ENCODE measurements at regions not wholly inside any gene's neighbourhood (a gene's known extent, or its start where the extent isn't known, plus 50 kb on each side); places are given as distances from the start of the nearest gene placed in this dataset.
"Not testable (repeated sequence)": the region's sequence is repeated elsewhere in the genome, so short reads cannot be mapped to it uniquely, and the experiment has no call there.

GRCh38 chr20:26209171-26209941 lies 512.7 kb upstream of the ZNF337 start:
- no peak overlapping the region for H3K4ac ChIP-seq (ENCODE audit: low read depth in 1 of 2, low read length in 2 of 2)
- DNase-seq, result no peak
- peak overlapping the region; percentile 38 for H3K4me2 ChIP-seq (ENCODE audit: low read length, poor library complexity, severe bottlenecking)
- H4K91ac ChIP-seq (ENCODE audit: low read length), result no peak overlapping the region
- H3K36me3 ChIP-seq (ENCODE audit: control insufficient read depth in 1 of 2, insufficient read depth in 2 of 2, low read depth in 1 of 2, low read length in 2 of 2), result peaks cover 0 to 2% of the 10 kb centered on the region in 2 experiments
- H3K27me3 ChIP-seq (ENCODE audit: control insufficient read depth in 1 of 2, insufficient read depth in 1 of 2, low read length in 2 of 2), result peaks cover 14 to 29% of the 10 kb centered on the region in 2 experiments
- no peak overlapping the region for H2BK120ac ChIP-seq (ENCODE audit: low read depth, low read length)
- H2BK5ac ChIP-seq (ENCODE audit: low read depth, low read length, poor library complexity, severe bottlenecking), result no peak overlapping the region
- no peak overlapping the region for H4K8ac ChIP-seq (ENCODE audit: low read length)
- no peak overlapping the region for H3K9ac ChIP-seq (ENCODE audit: low read length)
- H3K14ac ChIP-seq (ENCODE audit: low read length in 2 of 2), result no peak overlapping the region
- H2AFZ ChIP-seq (ENCODE audit: low read depth, low read length), result no peak overlapping the region
- H2BK15ac ChIP-seq (ENCODE audit: low read depth, poor library complexity, severe bottlenecking), result no peak overlapping the region
- H3K9me3 ChIP-seq (ENCODE audit: control insufficient read depth, low read length), result no peaks in the 10 kb centered on the region
- peaks cover 18% of the 10 kb centered on the region for H3K4me1 ChIP-seq (ENCODE audit: control insufficient read depth, insufficient read depth, low read depth, low read length)
- WGBS, result 13% methylated on average over 78 of the region's 88 CpGs
- H3K27ac ChIP-seq (ENCODE audit: low read length, poor library complexity, severe bottlenecking), result no peak overlapping the region
- H2BK12ac ChIP-seq (ENCODE audit: low read length in 2 of 2), result no peak overlapping the region
- H3K79me1 ChIP-seq (replicated peaks; ENCODE audit: low read length, poor library complexity, severe bottlenecking), result no peaks in the 10 kb centered on the region
- H2AK5ac ChIP-seq (ENCODE audit: low read length, severe bottlenecking), result no peak overlapping the region
- no peak overlapping the region for H3K18ac ChIP-seq (ENCODE audit: low read depth in 1 of 2, low read length in 2 of 2)
- H3K23ac ChIP-seq (ENCODE audit: low read length in 2 of 2), result no peak overlapping the region
- peak overlapping the region in 1 of 2 experiments; percentile 20 for H3K4me3 ChIP-seq (ENCODE audit: insufficient read depth in 1 of 2, low read depth in 1 of 2, low read length in 2 of 2)

GRCh38 chr20:26208296-26209091 lies 511.8 kb upstream of the ZNF337 start:
- no peaks in the 10 kb centered on the region for H3K9me3 ChIP-seq (ENCODE audit: control insufficient read depth, low read length)
- peak overlapping the region; percentile 18 to 53 for H3K4me3 ChIP-seq (ENCODE audit: insufficient read depth in 1 of 2, low read depth in 1 of 2, low read length in 2 of 2)
- no peak overlapping the region for H4K91ac ChIP-seq (ENCODE audit: low read length)
- no peak overlapping the region for H2AK5ac ChIP-seq (ENCODE audit: low read length, severe bottlenecking)
- 4% methylated on average over 72 of the region's 91 CpGs for WGBS
- H3K4ac ChIP-seq (ENCODE audit: low read depth in 1 of 2, low read length in 2 of 2), result no peak overlapping the region
- peak overlapping the region; percentile 82 for H3K4me2 ChIP-seq (ENCODE audit: low read length, poor library complexity, severe bottlenecking)
- peaks cover 14 to 29% of the 10 kb centered on the region in 2 experiments for H3K27me3 ChIP-seq (ENCODE audit: control insufficient read depth in 1 of 2, insufficient read depth in 1 of 2, low read length in 2 of 2)
- H3K14ac ChIP-seq (ENCODE audit: low read length in 2 of 2), result no peak overlapping the region
- DNase-seq, result peak; percentile 5
- peaks cover 18% of the 10 kb centered on the region for H3K4me1 ChIP-seq (ENCODE audit: control insufficient read depth, insufficient read depth, low read depth, low read length)
- H3K79me1 ChIP-seq (replicated peaks; ENCODE audit: low read length, poor library complexity, severe bottlenecking), result no peaks in the 10 kb centered on the region
- no peak overlapping the region for H2BK120ac ChIP-seq (ENCODE audit: low read depth, low read length)
- H3K9ac ChIP-seq (ENCODE audit: low read length), result no peak overlapping the region
- peak overlapping the region; percentile 89 for H2AFZ ChIP-seq (ENCODE audit: low read depth, low read length)
- H3K18ac ChIP-seq (ENCODE audit: low read depth in 1 of 2, low read length in 2 of 2), result no peak overlapping the region
- peaks cover 0 to 2% of the 10 kb centered on the region in 2 experiments for H3K36me3 ChIP-seq (ENCODE audit: control insufficient read depth in 1 of 2, insufficient read depth in 2 of 2, low read depth in 1 of 2, low read length in 2 of 2)
- peak overlapping the region in 1 of 2 experiments; percentile 23 for H3K23ac ChIP-seq (ENCODE audit: low read length in 2 of 2)
- no peak overlapping the region for H2BK12ac ChIP-seq (ENCODE audit: low read length in 2 of 2)
- H2BK15ac ChIP-seq (ENCODE audit: low read depth, poor library complexity, severe bottlenecking), result no peak overlapping the region
- no peak overlapping the region for H2BK5ac ChIP-seq (ENCODE audit: low read depth, low read length, poor library complexity, severe bottlenecking)
- no peak overlapping the region for H3K27ac ChIP-seq (ENCODE audit: low read length, poor library complexity, severe bottlenecking)
- H4K8ac ChIP-seq (ENCODE audit: low read length), result no peak overlapping the region

- H3K27ac ChIP-seq (ENCODE audit: low read length, poor library complexity, severe bottlenecking); H3K9me3 ChIP-seq (ENCODE audit: control insufficient read depth, low read length); H2BK12ac ChIP-seq (ENCODE audit: low read length in 2 of 2); H3K4ac ChIP-seq (ENCODE audit: low read depth in 1 of 2, low read length in 2 of 2); H3K23ac ChIP-seq (ENCODE audit: low read length in 2 of 2); H4K8ac ChIP-seq (ENCODE audit: low read length); H2AFZ ChIP-seq (ENCODE audit: low read depth, low read length); H4K91ac ChIP-seq (ENCODE audit: low read length); H2AK5ac ChIP-seq (ENCODE audit: low read length, severe bottlenecking); H3K4me3 ChIP-seq (ENCODE audit: insufficient read depth in 1 of 2, low read depth in 1 of 2, low read length in 2 of 2); H3K18ac ChIP-seq (ENCODE audit: low read depth in 1 of 2, low read length in 2 of 2); H2BK5ac ChIP-seq (ENCODE audit: low read depth, low read length, poor library complexity, severe bottlenecking); H3K14ac ChIP-seq (ENCODE audit: low read length in 2 of 2); H3K79me1 ChIP-seq (replicated peaks; ENCODE audit: low read length, poor library complexity, severe bottlenecking); H3K36me3 ChIP-seq (ENCODE audit: control insufficient read depth in 1 of 2, insufficient read depth in 2 of 2, low read depth in 1 of 2, low read length in 2 of 2); H2BK120ac ChIP-seq (ENCODE audit: low read depth, low read length); H3K9ac ChIP-seq (ENCODE audit: low read length); DNase-seq; H2BK15ac ChIP-seq (ENCODE audit: low read depth, poor library complexity, severe bottlenecking): not testable (repeated sequence)
- Histone ChIP-seq H3K4me1 (ENCODE audit: control insufficient read depth, insufficient read depth, low read depth, low read length) (peaks cover 18% of the 10 kb centered on the region), H3K27me3 (ENCODE audit: control insufficient read depth in 1 of 2, insufficient read depth in 1 of 2, low read length in 2 of 2) (peaks cover 14 to 29% of the 10 kb centered on the region in 2 experiments), H3K4me2 (ENCODE audit: low read length, poor library complexity, severe bottlenecking) (peak overlapping the region; percentile 82)
- 8% methylated on average over 28 of the region's 35 CpGs for WGBS
Observed at GRCh38 chr20:26207967-26208295, 511.3 kb upstream of the ZNF337 start.

GRCh38 chr20:26207237-26207966 lies 510.7 kb upstream of the ZNF337 start:
- Histone ChIP-seq H3K9me3 (ENCODE audit: control insufficient read depth, low read length) (no peaks in the 10 kb centered on the region), H3K4me2 (ENCODE audit: low read length, poor library complexity, severe bottlenecking) (peak overlapping the region; percentile 53), H3K27ac (ENCODE audit: low read length, poor library complexity, severe bottlenecking) (no peak overlapping the region), H4K91ac (ENCODE audit: low read length) (no peak overlapping the region), H2BK5ac (ENCODE audit: low read depth, low read length, poor library complexity, severe bottlenecking) (no peak overlapping the region), H3K23ac (ENCODE audit: low read length in 2 of 2) (no peak overlapping the region), H2AK5ac (ENCODE audit: low read length, severe bottlenecking) (no peak overlapping the region), H2BK12ac (ENCODE audit: low read length in 2 of 2) (no peak overlapping the region), H4K8ac (ENCODE audit: low read length) (no peak overlapping the region), H3K4me3 (ENCODE audit: insufficient read depth in 1 of 2, low read depth in 1 of 2, low read length in 2 of 2) (no peak overlapping the region), H3K79me1 (replicated peaks; ENCODE audit: low read length, poor library complexity, severe bottlenecking) (no peaks in the 10 kb centered on the region), H3K18ac (ENCODE audit: low read depth in 1 of 2, low read length in 2 of 2) (no peak overlapping the region), H2BK120ac (ENCODE audit: low read depth, low read length) (no peak overlapping the region), H3K4ac (ENCODE audit: low read depth in 1 of 2, low read length in 2 of 2) (no peak overlapping the region), H3K36me3 (ENCODE audit: control insufficient read depth in 1 of 2, insufficient read depth in 2 of 2, low read depth in 1 of 2, low read length in 2 of 2) (peaks cover 0 to 2% of the 10 kb centered on the region in 2 experiments), H2BK15ac (ENCODE audit: low read depth, poor library complexity, severe bottlenecking) (no peak overlapping the region), H3K9ac (ENCODE audit: low read length) (no peak overlapping the region), H2AFZ (ENCODE audit: low read depth, low read length) (no peak overlapping the region), H3K4me1 (ENCODE audit: control insufficient read depth, insufficient read depth, low read depth, low read length) (peaks cover 18% of the 10 kb centered on the region), H3K14ac (ENCODE audit: low read length in 2 of 2) (no peak overlapping the region), H3K27me3 (ENCODE audit: control insufficient read depth in 1 of 2, insufficient read depth in 1 of 2, low read length in 2 of 2) (peaks cover 14 to 29% of the 10 kb centered on the region in 2 experiments)
- WGBS, result 67% methylated on average over 3 of the region's 3 CpGs
- DNase-seq, result no peak
